Uterus (tissue), 3 donors: ENCODE measurements at regions not wholly inside any gene's neighbourhood (a gene's known extent, or its start where the extent isn't known, plus 50 kb on each side); places are given as distances from the start of the nearest gene placed in this dataset.
A peak's percentile ranks its signal among the peaks of the same experiment; 100 is the strongest.

Experiments used
- DNase-seq, 2 donors: peaks; one replicate each; pipeline ENCODE4 v3.0.0-alpha.2; 2019 to 2020
- H3K27ac ChIP-seq, 2 donors: fragments of 200-600 bp; sonication (generic); 1 replicate in 1 of 2; 2 replicates in 1 of 2; pipeline ENCODE4 v1.5.1; 2016 to 2018
- H3K27me3 ChIP-seq, 2 donors: fragments of 200-600 bp; sonication (generic); one replicate each; pipeline ENCODE4 v1.5.1; 2018 to 2019; ENCODE audit warnings: control low read depth in 1 of 2
- H3K36me3 ChIP-seq, 2 donors: fragments of 200-600 bp; sonication (generic); one replicate each; pipeline ENCODE4 v1.5.1; 2019; ENCODE audit warnings: control low read depth in 1 of 2
- H3K4me1 ChIP-seq, 2 donors: fragments of 200-600 bp; sonication (generic); one replicate each; pipeline ENCODE4 v1.5.1; 2018 to 2019; ENCODE audit warnings: control low read depth in 1 of 2
- H3K4me3 ChIP-seq, 2 donors: fragments of 200-600 bp; sonication (generic); 1 replicate in 1 of 2; 2 replicates in 1 of 2; pipeline ENCODE4 v1.5.1; 2018 to 2019; ENCODE audit warnings: mild to moderate bottlenecking in 1 of 2
- H3K9me3 ChIP-seq, 2 donors: fragments of 200-600 bp; sonication (generic); one replicate each; pipeline ENCODE4 v1.5.1; 2019; ENCODE audit warnings: control low read depth in 1 of 2
- CTCF ChIP-seq, 4 experiments: fragments of 200-600 bp in 2 of 4; fragments of 450-650 bp in 2 of 4; sonication (generic) in 2 of 4; IDR thresholded peaks; one replicate each; pipeline ENCODE4 v1.5.1; 2016 to 2019; ENCODE audit warnings: antibody characterized with exemption in 4 of 4, mild to moderate bottlenecking in 2 of 4, moderate library complexity in 1 of 4
- POLR2A ChIP-seq, 2 donors: fragments of 450-650 bp; IDR thresholded peaks; one replicate each; pipeline ENCODE4 v1.6.1; 2016; ENCODE audit warnings: antibody characterized with exemption in 2 of 2, mild to moderate bottlenecking in 1 of 2, moderate library complexity in 1 of 2
- intact Hi-C: fragments of 100-400 bp; cut with DNase I; formaldehyde crosslinking; loops from one replicate; pipeline ENCODE4 v1.15.1; 2023; ENCODE audit warnings: low total_unique reads
- donor health status: DM: yes; HTN: yes; CAD: no.

- TF ChIP-seq CTCF (IDR thresholded peaks at IDR 0.05) (no peak), POLR2A (IDR thresholded peaks at IDR 0.05) (no peak)
- intact Hi-C loops: no loop called here
- H3K4me3 ChIP-seq: no peak overlapping the region
- H3K4me1 ChIP-seq: no peaks in the 10 kb centered on the region
- H3K9me3 ChIP-seq: no peaks in the 10 kb centered on the region
- no peak for DNase-seq
- no peaks in the 10 kb centered on the region for H3K36me3 ChIP-seq
- H3K27me3 ChIP-seq: no peaks in the 10 kb centered on the region
- H3K27ac ChIP-seq: no peak overlapping the region
Measured at GRCh38 chr13:31409678-31410356, 210.0 kb downstream of the B3GLCT start.

GRCh38 chr13:31413516-31413915, 213.7 kb downstream of the B3GLCT start:
- no peaks in the 10 kb centered on the region for H3K4me1 ChIP-seq
- no peak for DNase-seq
- H3K27me3 ChIP-seq: no peaks in the 10 kb centered on the region
- H3K4me3 ChIP-seq: no peak overlapping the region
- intact Hi-C loops: no loop called here
- TF ChIP-seq POLR2A (IDR thresholded peaks at IDR 0.05) (no peak), CTCF (IDR thresholded peaks at IDR 0.05) (no peak)
- H3K9me3 ChIP-seq: no peaks in the 10 kb centered on the region
- H3K27ac ChIP-seq: no peak overlapping the region
- H3K36me3 ChIP-seq: no peaks in the 10 kb centered on the region

GRCh38 chr13:31416066-31416465, 216.3 kb downstream of the B3GLCT start:
- Histone ChIP-seq H3K27ac (no peak overlapping the region), H3K36me3 (no peaks in the 10 kb centered on the region), H3K4me1 (no peaks in the 10 kb centered on the region), H3K4me3 (no peak overlapping the region), H3K27me3 (no peaks in the 10 kb centered on the region), H3K9me3 (no peaks in the 10 kb centered on the region)
- intact Hi-C loops: no loop called here
- TF ChIP-seq POLR2A (IDR thresholded peaks at IDR 0.05): no peak
- TF ChIP-seq CTCF (IDR thresholded peaks at IDR 0.05): no peak
- DNase-seq: no peak

- no peak for TF ChIP-seq CTCF (IDR thresholded peaks at IDR 0.05)
- TF ChIP-seq POLR2A (IDR thresholded peaks at IDR 0.05): no peak
- Histone ChIP-seq H3K4me1 (no peaks in the 10 kb centered on the region), H3K4me3 (no peak overlapping the region), H3K27me3 (no peaks in the 10 kb centered on the region), H3K27ac (no peak overlapping the region), H3K9me3 (no peaks in the 10 kb centered on the region), H3K36me3 (no peaks in the 10 kb centered on the region)
- intact Hi-C loops: no loop called here
- no peak for DNase-seq
Measured at GRCh38 chr13:31418186-31418585, 218.4 kb downstream of the B3GLCT start.

GRCh38 chr13:31421756-31422155, 222.0 kb downstream of the B3GLCT start:
- H3K9me3 ChIP-seq: no peaks in the 10 kb centered on the region
- intact Hi-C loops: no loop called here

More at GRCh38 chr13:31421756-31422155, 222.0 kb downstream of the B3GLCT start:
- Histone ChIP-seq H3K27me3 (no peaks in the 10 kb centered on the region), H3K4me1 (no peaks in the 10 kb centered on the region), H3K36me3 (no peaks in the 10 kb centered on the region), H3K4me3 (no peak overlapping the region), H3K27ac (peak overlapping the region in 1 of 2 donors; percentile 15)
- peak in 1 of 2 donors; percentile 51 for DNase-seq
- no peak for TF ChIP-seq POLR2A (IDR thresholded peaks at IDR 0.05)
- no peak for TF ChIP-seq CTCF (IDR thresholded peaks at IDR 0.05)
